ENCODE measurements at regions not wholly inside any gene's neighbourhood (a gene's known extent, or its start where the extent isn't known, plus 50 kb on each side); places are given as distances from the start of the nearest gene placed in this dataset.

DNA sequence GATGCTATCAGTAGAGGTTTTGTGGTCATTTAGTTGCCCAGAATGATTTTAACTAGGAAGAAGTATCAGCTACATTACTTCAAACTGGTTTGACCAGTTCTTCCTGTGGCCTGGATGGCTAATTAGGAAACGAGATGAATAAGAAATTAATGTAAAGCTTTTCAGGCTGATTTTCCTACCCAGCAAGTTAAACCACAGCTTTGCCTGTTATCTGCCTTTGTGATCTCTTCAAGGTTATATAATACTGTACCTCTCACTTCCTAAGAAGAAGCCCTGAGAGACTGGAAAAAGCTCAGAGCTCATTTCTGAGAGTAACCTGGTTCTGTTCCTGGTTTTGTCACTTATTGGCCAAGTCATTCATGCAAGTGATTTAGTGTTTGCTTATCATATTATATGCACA is 782.2 kb upstream of the GOLIM4 start:
- TF ChIP-seq, protein P1, sequence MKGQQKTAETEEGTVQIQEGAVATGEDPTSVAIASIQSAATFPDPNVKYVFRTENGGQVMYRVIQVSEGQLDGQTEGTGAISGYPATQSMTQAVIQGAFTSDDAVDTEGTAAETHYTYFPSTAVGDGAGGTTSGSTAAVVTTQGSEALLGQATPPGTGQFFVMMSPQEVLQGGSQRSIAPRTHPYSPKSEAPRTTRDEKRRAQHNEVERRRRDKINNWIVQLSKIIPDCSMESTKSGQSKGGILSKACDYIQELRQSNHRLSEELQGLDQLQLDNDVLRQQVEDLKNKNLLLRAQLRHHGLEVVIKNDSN (IDR thresholded peaks at IDR 0.05; ENCODE audit: borderline replicate concordance, low read depth) = no peak
- TF ChIP-seq, protein P2, sequence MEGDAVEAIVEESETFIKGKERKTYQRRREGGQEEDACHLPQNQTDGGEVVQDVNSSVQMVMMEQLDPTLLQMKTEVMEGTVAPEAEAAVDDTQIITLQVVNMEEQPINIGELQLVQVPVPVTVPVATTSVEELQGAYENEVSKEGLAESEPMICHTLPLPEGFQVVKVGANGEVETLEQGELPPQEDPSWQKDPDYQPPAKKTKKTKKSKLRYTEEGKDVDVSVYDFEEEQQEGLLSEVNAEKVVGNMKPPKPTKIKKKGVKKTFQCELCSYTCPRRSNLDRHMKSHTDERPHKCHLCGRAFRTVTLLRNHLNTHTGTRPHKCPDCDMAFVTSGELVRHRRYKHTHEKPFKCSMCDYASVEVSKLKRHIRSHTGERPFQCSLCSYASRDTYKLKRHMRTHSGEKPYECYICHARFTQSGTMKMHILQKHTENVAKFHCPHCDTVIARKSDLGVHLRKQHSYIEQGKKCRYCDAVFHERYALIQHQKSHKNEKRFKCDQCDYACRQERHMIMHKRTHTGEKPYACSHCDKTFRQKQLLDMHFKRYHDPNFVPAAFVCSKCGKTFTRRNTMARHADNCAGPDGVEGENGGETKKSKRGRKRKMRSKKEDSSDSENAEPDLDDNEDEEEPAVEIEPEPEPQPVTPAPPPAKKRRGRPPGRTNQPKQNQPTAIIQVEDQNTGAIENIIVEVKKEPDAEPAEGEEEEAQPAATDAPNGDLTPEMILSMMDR (IDR thresholded peaks at IDR 0.05) = no peak
- TF ChIP-seq NFIC (IDR thresholded peaks at IDR 0.05; ENCODE audit: borderline replicate concordance) (no peak), RAD21 (IDR thresholded peaks at IDR 0.05; ENCODE audit: low read length) (no peak), TAF1 (IDR thresholded peaks at IDR 0.05; ENCODE audit: borderline replicate concordance, low read depth, low read length) (no peak), EP300 (IDR thresholded peaks at IDR 0.05; ENCODE audit: borderline replicate concordance in 1 of 2, low read depth in 1 of 2, low read length in 1 of 2) (no peak), JUND (IDR thresholded peaks at IDR 0.05) (no peak)
- TF ChIP-seq, protein P3, sequence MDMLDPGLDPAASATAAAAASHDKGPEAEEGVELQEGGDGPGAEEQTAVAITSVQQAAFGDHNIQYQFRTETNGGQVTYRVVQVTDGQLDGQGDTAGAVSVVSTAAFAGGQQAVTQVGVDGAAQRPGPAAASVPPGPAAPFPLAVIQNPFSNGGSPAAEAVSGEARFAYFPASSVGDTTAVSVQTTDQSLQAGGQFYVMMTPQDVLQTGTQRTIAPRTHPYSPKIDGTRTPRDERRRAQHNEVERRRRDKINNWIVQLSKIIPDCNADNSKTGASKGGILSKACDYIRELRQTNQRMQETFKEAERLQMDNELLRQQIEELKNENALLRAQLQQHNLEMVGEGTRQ (IDR thresholded peaks at IDR 0.05; ENCODE audit: borderline replicate concordance, low read depth, low read length) = no peak

Data from SK-N-SH (cell line).